H9 (cell line): ENCODE measurements at regions not wholly inside any gene's neighbourhood (a gene's known extent, or its start where the extent isn't known, plus 50 kb on each side); places are given as distances from the start of the nearest gene placed in this dataset.

Experiments used
- DNase-seq: peaks from one replicate; pipeline ENCODE4 v3.0.0-alpha.2; 2017
- H2AFZ ChIP-seq: one replicate; pipeline ENCODE4 v1.6.1; 2013; ENCODE audit warnings: mild to moderate bottlenecking, low read length, control low read depth, moderate library complexity
- H2AK5ac ChIP-seq: 2 replicates; pipeline ENCODE4 v1.6.1; 2013; ENCODE audit warnings: low read length, control low read depth, mixed read lengths; ENCODE audit not compliant: insufficient read length
- H2BK120ac ChIP-seq: one replicate; pipeline ENCODE4 v1.6.1; 2013; ENCODE audit warnings: low read depth, mild to moderate bottlenecking, low read length, control low read depth, inconsistent platforms; ENCODE audit not compliant: poor library complexity, severe bottlenecking
- H2BK12ac ChIP-seq: 2 replicates; pipeline ENCODE4 v1.6.1; 2013; ENCODE audit warnings: low read length, control low read depth, mixed read lengths, low read depth; ENCODE audit not compliant: insufficient read length
- H2BK15ac ChIP-seq: 2 replicates; pipeline ENCODE4 v1.6.1; 2013; ENCODE audit warnings: low read depth, low read length, control low read depth
- H2BK20ac ChIP-seq: one replicate; pipeline ENCODE4 v1.6.1; 2013; ENCODE audit warnings: low read depth, mild to moderate bottlenecking, low read length, control low read depth, inconsistent platforms; ENCODE audit not compliant: poor library complexity, severe bottlenecking
- H2BK5ac ChIP-seq: 2 replicates; pipeline ENCODE4 v1.6.1; 2013; ENCODE audit warnings: low read length, control low read depth, mixed read lengths; ENCODE audit not compliant: insufficient read length
- H3K14ac ChIP-seq: 2 replicates; pipeline ENCODE4 v1.6.1; 2013; ENCODE audit warnings: low read length, control low read depth; ENCODE audit not compliant: insufficient read depth
- H3K18ac ChIP-seq: 2 replicates; pipeline ENCODE4 v1.6.1; 2013; ENCODE audit warnings: low read depth, mild to moderate bottlenecking, mixed read lengths, low read length, control low read depth; ENCODE audit not compliant: insufficient read length
- H3K23ac ChIP-seq: 2 replicates; pipeline ENCODE4 v1.6.1; 2013; ENCODE audit warnings: low read length, control low read depth, mixed read lengths, low read depth; ENCODE audit not compliant: insufficient read length
- H3K23me2 ChIP-seq: 2 replicates; pipeline ENCODE4 v1.6.1; 2013; ENCODE audit warnings: low read depth, mild to moderate bottlenecking, mixed read lengths, low read length, control low read depth; ENCODE audit not compliant: insufficient read length, poor library complexity, severe bottlenecking
- H3K27ac ChIP-seq: 2 replicates; pipeline ENCODE4 v1.5.1; 2013; ENCODE audit warnings: low read length, control low read depth, mixed read lengths, low read depth; ENCODE audit not compliant: insufficient read length
- H3K27me3 ChIP-seq: 2 replicates; pipeline ENCODE4 v1.6.1; 2013; ENCODE audit warnings: low read length, control low read depth, inconsistent platforms; ENCODE audit not compliant: insufficient read depth
- H3K4ac ChIP-seq: 2 replicates; pipeline ENCODE4 v1.6.1; 2013; ENCODE audit warnings: low read depth, mild to moderate bottlenecking, control low read depth, inconsistent platforms, low read length, moderate library complexity
- H3K4me1 ChIP-seq: 2 replicates; pipeline ENCODE4 v1.6.1; 2013; ENCODE audit warnings: low read length, control low read depth, inconsistent platforms; ENCODE audit not compliant: insufficient read depth
- H3K4me2 ChIP-seq: 2 replicates; pipeline ENCODE4 v1.6.1; 2013; ENCODE audit warnings: low read length, control low read depth, mixed read lengths; ENCODE audit not compliant: insufficient read length, insufficient read depth
- H3K56ac ChIP-seq: 2 replicates; pipeline ENCODE4 v1.6.1; 2013; ENCODE audit warnings: low read depth, mild to moderate bottlenecking, mixed read lengths, low read length, control low read depth; ENCODE audit not compliant: insufficient read length
- H3K79me1 ChIP-seq: 2 replicates; pipeline ENCODE4 v1.6.1; 2013; ENCODE audit warnings: low read depth, mild to moderate bottlenecking, moderate library complexity, low read length, control low read depth, inconsistent platforms; ENCODE audit not compliant: insufficient read depth, poor library complexity, severe bottlenecking
- H3K79me2 ChIP-seq: 2 replicates; pipeline ENCODE4 v1.6.1; 2013; ENCODE audit warnings: low read length, control low read depth, inconsistent platforms; ENCODE audit not compliant: insufficient read depth
- H3K9ac ChIP-seq: 2 replicates; pipeline ENCODE4 v1.6.1; 2013; ENCODE audit warnings: low read length, control low read depth, mixed read lengths; ENCODE audit not compliant: insufficient read length; ENCODE audit errors: extremely low read depth
- H3K9me3 ChIP-seq: one replicate; pipeline ENCODE4 v1.6.1; 2013; ENCODE audit warnings: low read depth, low read length, inconsistent platforms; ENCODE audit not compliant: control insufficient read depth
- H3T11ph ChIP-seq: one replicate; pipeline ENCODE4 v1.6.1; 2013; ENCODE audit warnings: mild to moderate bottlenecking, low read length, control low read depth, inconsistent platforms
- H4K20me1 ChIP-seq: one replicate; pipeline ENCODE4 v1.6.1; 2013; ENCODE audit not compliant: control insufficient read depth, insufficient read length, insufficient read depth
- H4K5ac ChIP-seq: 2 replicates; pipeline ENCODE4 v1.6.1; 2013; ENCODE audit warnings: low read depth, mild to moderate bottlenecking, mixed read lengths, low read length, control low read depth; ENCODE audit not compliant: insufficient read length
- H4K8ac ChIP-seq: replicated peaks from 2 replicates; pipeline ENCODE4 v1.6.1; 2013; ENCODE audit warnings: low read length, control low read depth, mixed read lengths, low read depth; ENCODE audit not compliant: insufficient read length
- H4K91ac ChIP-seq: 2 replicates; pipeline ENCODE4 v1.6.1; 2013; ENCODE audit warnings: low read depth, mild to moderate bottlenecking, moderate library complexity, mixed read lengths, low read length, control low read depth; ENCODE audit not compliant: insufficient read length
- H3K27ac Mint-ChIP-seq, 3 experiments: 2 replicates in 2 of 3; 3 replicates in 1 of 3; pipeline ENCODE4 v1.8.0; 2020 to 2021; ENCODE audit warnings: mixed read lengths in 3 of 3, mild to moderate bottlenecking in 1 of 3, moderate library complexity in 1 of 3
- H3K27me3 Mint-ChIP-seq: 2 replicates; pipeline ENCODE4 v1.8.0; 2021; ENCODE audit warnings: low read depth, mild to moderate bottlenecking, moderate library complexity, mixed read lengths
- H3K36me3 Mint-ChIP-seq, 3 experiments: 2 replicates in 2 of 3; 3 replicates in 1 of 3; pipeline ENCODE4 v1.8.0; 2020 to 2021; ENCODE audit warnings: low read depth in 3 of 3, mixed read lengths in 3 of 3; ENCODE audit not compliant: insufficient read depth in 1 of 3
- H3K4me1 Mint-ChIP-seq, 2 experiments: 2 replicates each; pipeline ENCODE4 v1.8.0; 2020; ENCODE audit warnings: mixed read lengths in 2 of 2
- H3K4me3 Mint-ChIP-seq, 2 experiments: 2 replicates in 1 of 2; 3 replicates in 1 of 2; pipeline ENCODE4 v1.8.0; 2020 to 2021; ENCODE audit warnings: mild to moderate bottlenecking in 2 of 2, mixed read lengths in 2 of 2, moderate library complexity in 1 of 2
- H3K9me3 Mint-ChIP-seq, 2 experiments: 2 replicates in 1 of 2; 3 replicates in 1 of 2; pipeline ENCODE4 v1.8.0; 2020; ENCODE audit warnings: mild to moderate bottlenecking in 2 of 2, mixed read lengths in 2 of 2, moderate library complexity in 1 of 2
- WGBS: extraction: QIAGEN DNeasy Blood & Tissue Kit; methylation state at CpG from one replicate; pipeline ENCODE4 v1.1.7; 2013; ENCODE audit warnings: missing lambda C conversion rate, low lambda C conversion rate, mixed read lengths; ENCODE audit not compliant: insufficient read length; ENCODE audit errors: extremely low coverage; 5-methylcytosine and 5-hydroxymethylcytosine counted together
- TF ChIP-seq, protein P1 (sequence below): fragments of 200-600 bp; sonication (generic); conservative IDR thresholded peaks from 3 replicates; pipeline ENCODE4 v1.8.0; 2021; ENCODE audit warnings: antibody characterized with exemption, mild to moderate bottlenecking

DNA sequence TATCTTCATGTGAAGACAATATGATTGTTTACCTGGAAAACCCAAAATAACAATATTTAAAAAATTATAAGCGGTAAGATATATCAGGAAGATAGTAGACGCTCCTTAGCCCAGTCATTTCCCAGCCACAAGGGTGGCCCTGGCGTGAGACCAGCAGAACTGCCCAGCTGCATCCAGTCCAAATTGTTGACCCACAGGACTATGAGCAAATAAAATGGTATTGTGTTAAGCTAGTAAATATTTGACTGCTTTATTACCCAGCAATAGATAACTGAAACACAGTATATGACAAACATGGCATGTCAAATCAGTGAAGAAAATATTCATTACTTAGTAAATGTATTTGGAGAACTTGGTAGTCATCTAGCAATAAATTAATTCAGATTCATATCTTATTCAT, 294.3 kb upstream of the SPAG17 start:
- no peak overlapping the region for H4K91ac ChIP-seq
- no peak overlapping the region for H3K4ac ChIP-seq
- H3K79me2 ChIP-seq: no peaks in the 10 kb centered on the region
- H3K9me3 Mint-ChIP-seq: no peaks in the 10 kb centered on the region; a peak in 2 of 5 replicates
- TF ChIP-seq, protein P1, sequence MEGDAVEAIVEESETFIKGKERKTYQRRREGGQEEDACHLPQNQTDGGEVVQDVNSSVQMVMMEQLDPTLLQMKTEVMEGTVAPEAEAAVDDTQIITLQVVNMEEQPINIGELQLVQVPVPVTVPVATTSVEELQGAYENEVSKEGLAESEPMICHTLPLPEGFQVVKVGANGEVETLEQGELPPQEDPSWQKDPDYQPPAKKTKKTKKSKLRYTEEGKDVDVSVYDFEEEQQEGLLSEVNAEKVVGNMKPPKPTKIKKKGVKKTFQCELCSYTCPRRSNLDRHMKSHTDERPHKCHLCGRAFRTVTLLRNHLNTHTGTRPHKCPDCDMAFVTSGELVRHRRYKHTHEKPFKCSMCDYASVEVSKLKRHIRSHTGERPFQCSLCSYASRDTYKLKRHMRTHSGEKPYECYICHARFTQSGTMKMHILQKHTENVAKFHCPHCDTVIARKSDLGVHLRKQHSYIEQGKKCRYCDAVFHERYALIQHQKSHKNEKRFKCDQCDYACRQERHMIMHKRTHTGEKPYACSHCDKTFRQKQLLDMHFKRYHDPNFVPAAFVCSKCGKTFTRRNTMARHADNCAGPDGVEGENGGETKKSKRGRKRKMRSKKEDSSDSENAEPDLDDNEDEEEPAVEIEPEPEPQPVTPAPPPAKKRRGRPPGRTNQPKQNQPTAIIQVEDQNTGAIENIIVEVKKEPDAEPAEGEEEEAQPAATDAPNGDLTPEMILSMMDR: no peak
- H4K8ac ChIP-seq: no peak overlapping the region
- no peak overlapping the region for H3K56ac ChIP-seq
- H2AK5ac ChIP-seq: no peak overlapping the region
- H2BK12ac ChIP-seq: no peak overlapping the region
- H3K27me3 ChIP-seq: no peaks in the 10 kb centered on the region
- H3K9ac ChIP-seq: no peak overlapping the region
- no peak overlapping the region for H2AFZ ChIP-seq
- no peak overlapping the region for H4K5ac ChIP-seq
- H3K79me1 ChIP-seq: no peaks in the 10 kb centered on the region
- no peak overlapping the region for H3K27ac Mint-ChIP-seq
- H3K18ac ChIP-seq: no peak overlapping the region
- H3K4me3 Mint-ChIP-seq: no peak overlapping the region
- no CpG with 5 or more reads among the region's 3 CpGs for WGBS
- H2BK120ac ChIP-seq: no peak overlapping the region
- H2BK15ac ChIP-seq: no peak overlapping the region
- H3T11ph ChIP-seq: no peak overlapping the region
- H3K14ac ChIP-seq: no peak overlapping the region
- H3K27ac ChIP-seq: no peak overlapping the region
- no peak for DNase-seq
- H4K20me1 ChIP-seq: no peaks in the 10 kb centered on the region
- no peaks in the 10 kb centered on the region for H3K36me3 Mint-ChIP-seq
- H3K4me2 ChIP-seq: no peak overlapping the region
- no peak overlapping the region for H2BK5ac ChIP-seq
- no peaks in the 10 kb centered on the region for H3K27me3 Mint-ChIP-seq
- H3K4me1 ChIP-seq: peaks cover 6% of the 10 kb centered on the region
- H3K23ac ChIP-seq: no peak overlapping the region
- no peaks in the 10 kb centered on the region for H3K23me2 ChIP-seq
- peaks cover 16 to 17% of the 10 kb centered on the region in 2 experiments for H3K4me1 Mint-ChIP-seq
- no peaks in the 10 kb centered on the region for H3K9me3 ChIP-seq
- H2BK20ac ChIP-seq: no peak overlapping the region
